GM12875 (cell line): ENCODE measurements at regions not wholly inside any gene's neighbourhood (a gene's known extent, or its start where the extent isn't known, plus 50 kb on each side); places are given as distances from the start of the nearest gene placed in this dataset.
"Not testable (repeated sequence)": the region's sequence is repeated elsewhere in the genome, so short reads cannot be mapped to it uniquely, and the experiment has no call there.

Experiments used
- H3K4me3 ChIP-seq: one replicate; pipeline ENCODE4 v1.5.1; 2011; ENCODE audit warnings: low read depth, low read length, control low read depth
- CTCF ChIP-seq: IDR thresholded peaks from 2 replicates; pipeline ENCODE4 v1.5.1; 2011; ENCODE audit warnings: low read depth, mild to moderate bottlenecking, control low read depth, inconsistent platforms, low read length, moderate library complexity, borderline replicate concordance; ENCODE audit not compliant: insufficient read depth

GRCh38 chr12:114547636-114548035 lies 136.3 kb downstream of the TBX3 start:
- no peak for TF ChIP-seq CTCF
- H3K4me3 ChIP-seq = no peak overlapping the region

GRCh38 chr12:114530417-114530816 lies 124.5 kb upstream of the TBX5 start:
- no peak overlapping the region for H3K4me3 ChIP-seq
- TF ChIP-seq CTCF = no peak

GRCh38 chr12:114529966-114530365 lies 124.0 kb upstream of the TBX5 start:
- no peak for TF ChIP-seq CTCF
- H3K4me3 ChIP-seq = no peak overlapping the region

GRCh38 chr12:114528766-114529165 lies 122.8 kb upstream of the TBX5 start:
- H3K4me3 ChIP-seq = no peak overlapping the region
- no peak for TF ChIP-seq CTCF

GRCh38 chr12:114521160-114521559 lies 115.2 kb upstream of the TBX5 start:
- not testable (repeated sequence) for H3K4me3 ChIP-seq

GRCh38 chr12:114512351-114512750 lies 106.4 kb upstream of the TBX5 start:
- TF ChIP-seq CTCF = no peak
- H3K4me3 ChIP-seq = no peak overlapping the region

- no peak overlapping the region for H3K4me3 ChIP-seq
- TF ChIP-seq CTCF = peak; percentile 62
These were observed 102.7 kb upstream of the TBX5 start for GRCh38 chr12:114508529-114509129.

- no peak overlapping the region for H3K4me3 ChIP-seq
- no peak for TF ChIP-seq CTCF
These were observed 100.7 kb upstream of the TBX5 start for GRCh38 chr12:114506651-114507050.
